Suprapubic skin (tissue), 4 donors: ENCODE measurements at regions not wholly inside any gene's neighbourhood (a gene's known extent, or its start where the extent isn't known, plus 50 kb on each side); places are given as distances from the start of the nearest gene placed in this dataset.

ENCODE experiments used
- DNase-seq, 2 donors: peaks; one replicate each; pipeline ENCODE4 v3.0.0-alpha.2; 2019; ENCODE audit warnings: low spot score in 2 of 2
- H3K27ac ChIP-seq: fragments of 200-600 bp; sonication (generic); one replicate; pipeline ENCODE4 v1.5.1; 2019
- H3K27me3 ChIP-seq: fragments of 200-600 bp; sonication (generic); one replicate; pipeline ENCODE4 v1.5.1; 2019
- H3K36me3 ChIP-seq: fragments of 200-600 bp; sonication (generic); one replicate; pipeline ENCODE4 v1.5.1; 2019
- H3K4me1 ChIP-seq: fragments of 200-600 bp; sonication (generic); one replicate; pipeline ENCODE4 v1.5.1; 2019
- H3K4me3 ChIP-seq: fragments of 200-600 bp; sonication (generic); one replicate; pipeline ENCODE4 v1.5.1; 2019; ENCODE audit warnings: mild to moderate bottlenecking
- H3K9me3 ChIP-seq: fragments of 200-600 bp; sonication (generic); one replicate; pipeline ENCODE4 v1.5.1; 2019
- CTCF ChIP-seq, 2 donors: fragments of 200-600 bp in 1 of 2; fragments of 450-650 bp in 1 of 2; sonication (generic) in 1 of 2; IDR thresholded peaks; one replicate each; pipeline ENCODE4 v1.5.1; 2016 to 2019; ENCODE audit warnings: antibody characterized with exemption in 2 of 2, mild to moderate bottlenecking in 1 of 2, moderate library complexity in 1 of 2
- EP300 ChIP-seq: sonication (generic); formaldehyde crosslinking; IDR thresholded peaks from one replicate; pipeline ENCODE4 v1.6.1; 2017; ENCODE audit warnings: antibody characterized with exemption
- POLR2A ChIP-seq, 2 donors: fragments of 450-650 bp; IDR thresholded peaks; one replicate each; pipeline ENCODE4 v1.6.1; 2017; ENCODE audit warnings: antibody characterized with exemption in 2 of 2, mild to moderate bottlenecking in 2 of 2, moderate library complexity in 2 of 2
- POLR2AphosphoS5 ChIP-seq, 3 donors: sonication (generic); formaldehyde crosslinking; IDR thresholded peaks; one replicate each; pipeline ENCODE4 v1.6.1; 2017; ENCODE audit warnings: antibody characterized with exemption in 3 of 3
- WGBS: methylation state at CpG from one replicate; pipeline ENCODE4 v1.1.5; 2018; 5-methylcytosine and 5-hydroxymethylcytosine counted together

- H3K9me3 ChIP-seq = no peaks in the 10 kb centered on the region
- H3K4me1 ChIP-seq = peaks cover 23% of the 10 kb centered on the region
- no peak for TF ChIP-seq POLR2A (IDR thresholded peaks at IDR 0.05)
- TF ChIP-seq EP300 = no peak
- no peak for TF ChIP-seq CTCF (IDR thresholded peaks at IDR 0.05)
- TF ChIP-seq POLR2AphosphoS5 (IDR thresholded peaks at IDR 0.05) = no peak
- 90% methylated on average over 10 of the region's 16 CpGs for WGBS
- H3K36me3 ChIP-seq = no peaks in the 10 kb centered on the region
- peaks cover 9% of the 10 kb centered on the region for H3K27me3 ChIP-seq
- no peak overlapping the region for H3K4me3 ChIP-seq
- no peak overlapping the region for H3K27ac ChIP-seq
- peak in 1 of 2 donors; percentile 74 for DNase-seq
Measured at GRCh38 chr2:10499911-10500521, 51.9 kb upstream of the ODC1 start.

DNA sequence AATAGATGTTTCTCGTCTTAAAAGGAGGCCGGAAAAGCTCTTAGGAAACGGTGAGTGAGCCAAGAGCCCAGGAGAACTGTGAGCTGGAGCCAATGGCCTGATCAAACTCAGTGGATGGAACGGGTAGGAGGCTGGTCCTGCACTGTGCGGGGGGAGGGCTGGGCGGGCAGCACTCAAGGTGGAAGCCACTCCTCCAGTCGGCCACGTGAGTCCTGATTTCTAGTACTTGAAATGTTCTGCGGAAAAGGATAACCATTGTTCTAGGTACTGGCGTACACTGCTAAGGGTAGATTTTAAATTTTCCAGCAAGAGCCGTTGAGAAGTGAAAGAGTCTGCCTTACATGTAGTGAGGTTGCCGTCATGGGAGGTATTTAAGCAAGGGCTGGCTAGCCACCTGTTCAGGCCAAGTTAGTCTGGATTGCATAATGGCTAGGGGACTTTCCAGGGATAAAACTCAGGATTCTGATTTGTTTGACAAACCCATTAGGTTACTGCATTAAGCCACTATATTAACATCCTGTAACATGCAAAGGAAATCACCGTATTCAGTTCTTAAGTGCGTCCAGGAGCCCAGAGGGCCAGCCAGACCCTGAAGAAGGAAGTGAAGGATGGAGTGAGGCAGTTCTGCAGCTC is 51.3 kb upstream of the ODC1 start:
- TF ChIP-seq CTCF (IDR thresholded peaks at IDR 0.05) = no peak
- no peak overlapping the region for H3K4me3 ChIP-seq
- peaks cover 24% of the 10 kb centered on the region for H3K4me1 ChIP-seq
- peaks cover 8% of the 10 kb centered on the region for H3K27me3 ChIP-seq
- H3K9me3 ChIP-seq = no peaks in the 10 kb centered on the region
- DNase-seq = peak in 1 of 2 donors; percentile 65
- no peaks in the 10 kb centered on the region for H3K36me3 ChIP-seq
- 73% methylated on average over 14 of the region's 14 CpGs for WGBS
- no peak overlapping the region for H3K27ac ChIP-seq

GRCh38 chr2:10498525-10499274 is 50.6 kb upstream of the ODC1 start:
- no peak for DNase-seq
- 92% methylated on average over 11 of the region's 11 CpGs for WGBS
- no peaks in the 10 kb centered on the region for H3K36me3 ChIP-seq
- H3K4me3 ChIP-seq = no peak overlapping the region
- H3K27me3 ChIP-seq = peaks cover 8% of the 10 kb centered on the region
- no peaks in the 10 kb centered on the region for H3K9me3 ChIP-seq
- TF ChIP-seq POLR2A (IDR thresholded peaks at IDR 0.05) = no peak
- TF ChIP-seq EP300 = no peak
- no peak for TF ChIP-seq POLR2AphosphoS5 (IDR thresholded peaks at IDR 0.05)
- TF ChIP-seq CTCF (IDR thresholded peaks at IDR 0.05) = no peak
- peaks cover 31% of the 10 kb centered on the region for H3K4me1 ChIP-seq
- H3K27ac ChIP-seq = no peak overlapping the region
